Immature natural killer cell (primary cell): ENCODE measurements at regions not wholly inside any gene's neighbourhood (a gene's known extent, or its start where the extent isn't known, plus 50 kb on each side); places are given as distances from the start of the nearest gene placed in this dataset.
A peak's percentile ranks its signal among the peaks of the same experiment; 100 is the strongest.

Source experiments
- DNase-seq, 3 donors: peaks; one replicate each; pipeline ENCODE4 v3.0.0; 2022; ENCODE audit warnings: mixed read lengths in 1 of 3
- H3K27ac Mint-ChIP-seq, 6 donors: one replicate each; pipeline ENCODE4 v1.8.0; 2020; ENCODE audit warnings: mixed read lengths in 6 of 6, mild to moderate bottlenecking in 5 of 6, inconsistent platforms in 4 of 6, moderate library complexity in 3 of 6
- H3K27me3 Mint-ChIP-seq, 3 donors: one replicate each; pipeline ENCODE4 v1.8.0; 2020 to 2021; ENCODE audit warnings: low read depth in 3 of 3, mild to moderate bottlenecking in 3 of 3, mixed read lengths in 3 of 3, moderate library complexity in 3 of 3, inconsistent platforms in 1 of 3
- H3K36me3 Mint-ChIP-seq, 3 donors: one replicate each; pipeline ENCODE4 v1.8.0; 2020; ENCODE audit warnings: mixed read lengths in 3 of 3, inconsistent platforms in 2 of 3, mild to moderate bottlenecking in 2 of 3
- H3K4me1 Mint-ChIP-seq, 2 donors: one replicate each; pipeline ENCODE4 v1.8.0; 2020; ENCODE audit warnings: inconsistent platforms in 2 of 2, mild to moderate bottlenecking in 2 of 2, mixed read lengths in 2 of 2, moderate library complexity in 1 of 2
- H3K4me3 Mint-ChIP-seq, 5 donors: one replicate each; pipeline ENCODE4 v1.8.0; 2020; ENCODE audit warnings: mild to moderate bottlenecking in 5 of 5, mixed read lengths in 5 of 5, inconsistent platforms in 3 of 5, moderate library complexity in 3 of 5
- H3K9me3 Mint-ChIP-seq, 6 donors: one replicate each; pipeline ENCODE4 v1.8.0; 2020; ENCODE audit warnings: mild to moderate bottlenecking in 6 of 6, mixed read lengths in 6 of 6, inconsistent platforms in 4 of 6, moderate library complexity in 3 of 6

- Mint-ChIP-seq H3K4me3 (no peak overlapping the region), H3K27ac (no peak overlapping the region), H3K4me1 (peaks cover 6 to 9% of the 10 kb centered on the region in 2 donors), H3K36me3 (no peaks in the 10 kb centered on the region), H3K27me3 (peaks cover 0 to 4% (median 2%) of the 10 kb centered on the region in 3 donors), H3K9me3 (peaks cover 0 to 4% (median under 1%) of the 10 kb centered on the region in 6 donors)
- no peak for DNase-seq
These were observed 123.6 kb upstream of the DPH6 start for GRCh38 chr15:35669432-35670045.

- Mint-ChIP-seq H3K27me3 (peaks cover 0 to 4% (median 2%) of the 10 kb centered on the region in 3 donors), H3K27ac (no peak overlapping the region), H3K4me1 (peaks cover 6 to 9% of the 10 kb centered on the region in 2 donors), H3K9me3 (peaks cover 0 to 5% (median 0%) of the 10 kb centered on the region in 6 donors), H3K4me3 (no peak overlapping the region), H3K36me3 (no peaks in the 10 kb centered on the region)
- no peak for DNase-seq
These were observed 125.2 kb upstream of the DPH6 start for GRCh38 chr15:35671197-35671596.

GRCh38 chr15:35671981-35672380 lies 126.0 kb upstream of the DPH6 start:
- H3K4me1 Mint-ChIP-seq: peaks cover 6 to 9% of the 10 kb centered on the region in 2 donors
- peaks cover 0 to 5% (median 0%) of the 10 kb centered on the region in 6 donors for H3K9me3 Mint-ChIP-seq
- peaks cover 0 to 4% (median 2%) of the 10 kb centered on the region in 3 donors for H3K27me3 Mint-ChIP-seq
- H3K27ac Mint-ChIP-seq: no peak overlapping the region
- H3K4me3 Mint-ChIP-seq: no peak overlapping the region
- no peak for DNase-seq
- H3K36me3 Mint-ChIP-seq: no peaks in the 10 kb centered on the region

GRCh38 chr15:35673093-35673684 lies 127.2 kb upstream of the DPH6 start:
- no peak for DNase-seq
- Mint-ChIP-seq H3K36me3 (no peaks in the 10 kb centered on the region), H3K4me3 (peak overlapping the region; percentile 4 to 74 (median 23))

GRCh38 chr15:35674873-35675781 lies 129.2 kb upstream of the DPH6 start:
- peaks cover 1 to 2% (median 2%) of the 10 kb centered on the region in 3 donors for H3K27me3 Mint-ChIP-seq
- H3K36me3 Mint-ChIP-seq: no peaks in the 10 kb centered on the region
- no peak for DNase-seq
- peaks cover 6 to 8% of the 10 kb centered on the region in 2 donors for H3K4me1 Mint-ChIP-seq
- no peak overlapping the region for H3K27ac Mint-ChIP-seq
- H3K9me3 Mint-ChIP-seq: peaks cover 0 to 4% (median 1%) of the 10 kb centered on the region in 6 donors
- no peak overlapping the region for H3K4me3 Mint-ChIP-seq

More at GRCh38 chr15:35673093-35673684, 127.2 kb upstream of the DPH6 start:
- H3K27ac Mint-ChIP-seq: peak overlapping the region in 1 of 6 donors; percentile 73
- H3K4me1 Mint-ChIP-seq: peaks cover 6 to 8% of the 10 kb centered on the region in 2 donors
- peaks cover 0 to 5% (median 0%) of the 10 kb centered on the region in 6 donors for H3K9me3 Mint-ChIP-seq
- H3K27me3 Mint-ChIP-seq: peaks cover 0 to 4% (median 2%) of the 10 kb centered on the region in 3 donors

GRCh38 chr15:35678774-35679173 lies 132.8 kb upstream of the DPH6 start:
- Mint-ChIP-seq H3K4me1 (no peaks in the 10 kb centered on the region), H3K36me3 (no peaks in the 10 kb centered on the region), H3K27me3 (peaks cover 0 to 3% (median 3%) of the 10 kb centered on the region in 3 donors), H3K4me3 (no peak overlapping the region), H3K9me3 (peaks cover 0 to 4% (median under 1%) of the 10 kb centered on the region in 6 donors), H3K27ac (no peak overlapping the region)
- no peak for DNase-seq

- Mint-ChIP-seq H3K4me1 (no peaks in the 10 kb centered on the region), H3K27me3 (peaks cover 2 to 3% (median 3%) of the 10 kb centered on the region in 3 donors), H3K9me3 (peaks cover 0 to 4% (median under 1%) of the 10 kb centered on the region in 6 donors), H3K36me3 (no peaks in the 10 kb centered on the region), H3K4me3 (no peak overlapping the region), H3K27ac (no peak overlapping the region)
- no peak for DNase-seq
These were observed 133.2 kb upstream of the DPH6 start for GRCh38 chr15:35679186-35679585.

GRCh38 chr15:35680951-35681350 lies 135.0 kb upstream of the DPH6 start:
- Mint-ChIP-seq H3K9me3 (peaks cover 0 to 4% (median 2%) of the 10 kb centered on the region in 6 donors), H3K4me3 (no peak overlapping the region), H3K4me1 (no peaks in the 10 kb centered on the region), H3K27ac (no peak overlapping the region), H3K36me3 (no peaks in the 10 kb centered on the region), H3K27me3 (peaks cover 3 to 4% (median 3%) of the 10 kb centered on the region in 3 donors)
- no peak for DNase-seq

GRCh38 chr15:35686347-35686746 lies 140.4 kb upstream of the DPH6 start:
- Mint-ChIP-seq H3K36me3 (no peaks in the 10 kb centered on the region), H3K27ac (no peak overlapping the region), H3K4me1 (no peaks in the 10 kb centered on the region), H3K4me3 (no peak overlapping the region), H3K27me3 (peaks cover 2 to 3% (median 3%) of the 10 kb centered on the region in 3 donors), H3K9me3 (peaks cover 0 to 11% (median 3%) of the 10 kb centered on the region in 6 donors)
- DNase-seq: no peak

GRCh38 chr15:35689266-35689665 lies 143.3 kb upstream of the DPH6 start:
- Mint-ChIP-seq H3K27me3 (peaks cover 0 to 2% (median 0%) of the 10 kb centered on the region in 3 donors), H3K36me3 (no peaks in the 10 kb centered on the region), H3K27ac (no peak overlapping the region), H3K9me3 (peaks cover 0 to 11% (median 3%) of the 10 kb centered on the region in 6 donors), H3K4me3 (no peak overlapping the region), H3K4me1 (no peaks in the 10 kb centered on the region)
- DNase-seq: no peak

- no peak for DNase-seq
- Mint-ChIP-seq H3K36me3 (no peaks in the 10 kb centered on the region), H3K4me3 (no peak overlapping the region), H3K27ac (no peak overlapping the region), H3K9me3 (peaks cover 0 to 14% (median 2%) of the 10 kb centered on the region in 6 donors), H3K27me3 (no peaks in the 10 kb centered on the region), H3K4me1 (no peaks in the 10 kb centered on the region)
These were observed 144.1 kb upstream of the DPH6 start for GRCh38 chr15:35690089-35690488.

- H3K9me3 Mint-ChIP-seq: peaks cover 0 to 15% (median 2%) of the 10 kb centered on the region in 6 donors
- no peak for DNase-seq
- no peak overlapping the region for H3K27ac Mint-ChIP-seq
- H3K36me3 Mint-ChIP-seq: no peaks in the 10 kb centered on the region
- H3K4me1 Mint-ChIP-seq: no peaks in the 10 kb centered on the region
- H3K27me3 Mint-ChIP-seq: peaks cover 0 to 1% (median 0%) of the 10 kb centered on the region in 3 donors
- no peak overlapping the region for H3K4me3 Mint-ChIP-seq
These were observed 144.7 kb upstream of the DPH6 start for GRCh38 chr15:35690698-35691116.

GRCh38 chr15:35691173-35691761 lies 145.3 kb upstream of the DPH6 start:
- Mint-ChIP-seq H3K4me1 (no peaks in the 10 kb centered on the region), H3K27me3 (peaks cover 0 to 1% (median 0%) of the 10 kb centered on the region in 3 donors), H3K36me3 (no peaks in the 10 kb centered on the region), H3K27ac (no peak overlapping the region), H3K9me3 (peaks cover 0 to 15% (median 3%) of the 10 kb centered on the region in 6 donors), H3K4me3 (no peak overlapping the region)
- DNase-seq: no peak
